ENCODE measurements at regions not wholly inside any gene's neighbourhood (a gene's known extent, or its start where the extent isn't known, plus 50 kb on each side); places are given as distances from the start of the nearest gene placed in this dataset.

GRCh38 chr18:56052202-56052601, 464.2 kb upstream of the TCF4 start:
- TF ChIP-seq CTCF (IDR thresholded peaks at IDR 0.05; ENCODE audit: low read depth, low read length): no peak

GRCh38 chr18:56044239-56044638, 456.2 kb upstream of the TCF4 start:
- H3K4me3 ChIP-seq (ENCODE audit: low read depth, low read length): no peak overlapping the region
- no peak for TF ChIP-seq CTCF (IDR thresholded peaks at IDR 0.05; ENCODE audit: low read depth, low read length)

More at GRCh38 chr18:56052202-56052601, 464.2 kb upstream of the TCF4 start:
- no peak overlapping the region for H3K4me3 ChIP-seq (ENCODE audit: low read depth, low read length)

GRCh38 chr18:56043641-56044061, 455.7 kb upstream of the TCF4 start:
- no peak for TF ChIP-seq CTCF (IDR thresholded peaks at IDR 0.05; ENCODE audit: low read depth, low read length)
- no peak overlapping the region for H3K4me3 ChIP-seq (ENCODE audit: low read depth, low read length)

GRCh38 chr18:56042915-56043536, 455.0 kb upstream of the TCF4 start:
- no peak overlapping the region for H3K4me3 ChIP-seq (ENCODE audit: low read depth, low read length)
- no peak for TF ChIP-seq CTCF (IDR thresholded peaks at IDR 0.05; ENCODE audit: low read depth, low read length)

GRCh38 chr18:56038171-56039030, 450.4 kb upstream of the TCF4 start:
- TF ChIP-seq CTCF (IDR thresholded peaks at IDR 0.05; ENCODE audit: low read depth, low read length): no peak

GRCh38 chr18:56036741-56037140, 448.7 kb upstream of the TCF4 start:
- no peak for TF ChIP-seq CTCF (IDR thresholded peaks at IDR 0.05; ENCODE audit: low read depth, low read length)
- no peak overlapping the region for H3K4me3 ChIP-seq (ENCODE audit: low read depth, low read length)

More at GRCh38 chr18:56038171-56039030, 450.4 kb upstream of the TCF4 start:
- no peak overlapping the region for H3K4me3 ChIP-seq (ENCODE audit: low read depth, low read length)

GRCh38 chr18:56035546-56035945, 447.6 kb upstream of the TCF4 start:
- no peak for TF ChIP-seq CTCF (IDR thresholded peaks at IDR 0.05; ENCODE audit: low read depth, low read length)
- H3K4me3 ChIP-seq (ENCODE audit: low read depth, low read length): no peak overlapping the region

All from WI38 (cell line).